Activated CD4-positive, alpha-beta T cell treated with anti-CD3 and anti-CD28 coated beads for 36 hours (primary cell): ENCODE measurements at regions not wholly inside any gene's neighbourhood (a gene's known extent, or its start where the extent isn't known, plus 50 kb on each side); places are given as distances from the start of the nearest gene placed in this dataset.
"Not testable (repeated sequence)": the region's sequence is repeated elsewhere in the genome, so short reads cannot be mapped to it uniquely, and the experiment has no call there.

ENCODE experiments used
- ATAC-seq: fragments of 200-7000 bp; cut with Tn5 transposase; one replicate; pipeline ENCODE4 v1.10.0; 2021; ENCODE audit warnings: mild to moderate bottlenecking, moderate library complexity
- CTCF ChIA-PET: fragments of 350-600 bp; sonication (Branson Sonifier 250); formaldehyde crosslinking; loops from one replicate; lab custom pipeline; 2021; ENCODE audit warnings: antibody characterized with exemption; lab: Charles Lee
- POLR2A ChIA-PET: fragments of 350-600 bp; sonication (Branson Sonifier 250); formaldehyde crosslinking; loops from one replicate; lab custom pipeline; 2021; ENCODE audit warnings: antibody characterized with exemption, inconsistent platforms; lab: Charles Lee
- DNase-seq: peaks from one replicate; pipeline ENCODE4 v3.0.0-alpha.2; 2020
- H3K27ac Mint-ChIP-seq: one replicate; pipeline ENCODE4 v1.8.0; 2021; ENCODE audit warnings: mixed read lengths
- H3K27me3 Mint-ChIP-seq: one replicate; pipeline ENCODE4 v1.8.0; 2021; ENCODE audit warnings: mixed read lengths
- H3K36me3 Mint-ChIP-seq: one replicate; pipeline ENCODE4 v1.8.0; 2021; ENCODE audit warnings: low read depth, mixed read lengths
- H3K4me1 Mint-ChIP-seq: one replicate; pipeline ENCODE4 v1.8.0; 2021; ENCODE audit warnings: mixed read lengths
- H3K4me3 Mint-ChIP-seq: one replicate; pipeline ENCODE4 v1.8.0; 2021; ENCODE audit warnings: mild to moderate bottlenecking, moderate library complexity, mixed read lengths
- H3K9me3 Mint-ChIP-seq: one replicate; pipeline ENCODE4 v1.8.0; 2021; ENCODE audit warnings: low read depth, mixed read lengths
- intact Hi-C, 2 experiments: fragments of 100-400 bp; cut with DNase I in 1 of 2; cut with micrococcal nuclease in 1 of 2; formaldehyde crosslinking; loops; one replicate each; pipeline versions ENCODE4 v1.14.2 to v1.15.1; 2022 to 2024; cut with DNase I, micrococcal nuclease

DNA sequence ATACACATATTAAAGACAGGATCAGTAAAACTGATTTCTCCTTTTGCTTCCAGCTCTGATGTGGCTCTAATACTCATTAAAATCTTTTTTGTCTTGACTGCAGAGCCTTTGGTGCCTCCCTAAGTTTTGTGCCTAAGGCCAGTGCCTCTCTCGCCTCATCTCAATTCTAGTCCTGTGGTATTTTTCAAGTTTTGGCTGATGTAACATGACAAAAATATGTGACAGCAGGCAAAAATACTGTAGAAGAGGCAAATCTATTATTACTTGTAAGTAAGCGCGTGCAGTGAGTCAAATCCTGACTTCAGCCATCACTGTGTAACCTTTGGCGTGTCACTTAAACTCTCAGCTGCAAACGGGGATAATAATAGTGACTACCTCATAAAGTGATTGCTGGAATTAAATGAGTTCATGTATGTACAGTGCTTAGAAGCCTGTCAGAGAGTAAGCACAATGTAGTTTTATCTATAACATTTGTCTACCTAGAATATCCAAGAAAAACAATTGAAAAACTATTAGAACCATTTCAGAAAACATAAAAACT, 74.0 kb downstream of the MAB21L3 start:
- intact Hi-C loops: no loop called here
- peaks cover 2% of the 10 kb centered on the region for H3K27me3 Mint-ChIP-seq
- CTCF ChIA-PET: interaction anchor here (0.5 to 1.3 kb wide), 4 partner anchors 9 to 201 kb away, joined by 3 to 6 read pairs (median 3); no protein-coding TSS in a partner anchor
- ATAC-seq: no peak
- no peaks in the 10 kb centered on the region for H3K4me1 Mint-ChIP-seq
- H3K9me3 Mint-ChIP-seq: no peaks in the 10 kb centered on the region
- DNase-seq: no peak
- POLR2A ChIA-PET: no interaction called here
- no peaks in the 10 kb centered on the region for H3K36me3 Mint-ChIP-seq
- H3K4me3 Mint-ChIP-seq: no peak overlapping the region
- no peak overlapping the region for H3K27ac Mint-ChIP-seq

DNA sequence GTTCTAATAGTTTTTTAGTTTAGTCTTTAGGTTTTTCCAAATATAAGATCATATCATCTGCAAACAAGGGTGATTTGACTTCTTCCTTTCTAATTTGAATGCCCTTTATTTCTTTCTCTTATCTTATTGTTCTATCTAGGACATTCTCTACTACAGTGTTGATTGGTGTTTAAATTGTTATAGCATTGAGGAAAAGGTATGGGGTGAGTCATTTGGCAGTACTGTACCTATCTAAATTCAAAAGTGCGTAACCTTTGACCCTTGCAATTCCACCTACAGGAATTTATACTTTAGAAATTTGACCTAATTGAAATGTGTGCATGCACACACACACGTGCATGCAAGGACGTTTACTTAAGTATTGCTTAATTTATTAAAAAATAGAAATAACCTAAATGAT, 78.3 kb downstream of the MAB21L3 start:
- H3K36me3 Mint-ChIP-seq: no peaks in the 10 kb centered on the region
- no peak overlapping the region for H3K4me3 Mint-ChIP-seq
- no peak overlapping the region for H3K27ac Mint-ChIP-seq
- ATAC-seq (no peak), DNase-seq (no peak)
- peaks cover 3% of the 10 kb centered on the region for H3K4me1 Mint-ChIP-seq
- intact Hi-C loops: no loop called here
- H3K27me3 Mint-ChIP-seq: peaks cover 8% of the 10 kb centered on the region
- H3K9me3 Mint-ChIP-seq: no peaks in the 10 kb centered on the region
- ChIA-PET CTCF (no interaction called here), POLR2A (no interaction called here)

DNA sequence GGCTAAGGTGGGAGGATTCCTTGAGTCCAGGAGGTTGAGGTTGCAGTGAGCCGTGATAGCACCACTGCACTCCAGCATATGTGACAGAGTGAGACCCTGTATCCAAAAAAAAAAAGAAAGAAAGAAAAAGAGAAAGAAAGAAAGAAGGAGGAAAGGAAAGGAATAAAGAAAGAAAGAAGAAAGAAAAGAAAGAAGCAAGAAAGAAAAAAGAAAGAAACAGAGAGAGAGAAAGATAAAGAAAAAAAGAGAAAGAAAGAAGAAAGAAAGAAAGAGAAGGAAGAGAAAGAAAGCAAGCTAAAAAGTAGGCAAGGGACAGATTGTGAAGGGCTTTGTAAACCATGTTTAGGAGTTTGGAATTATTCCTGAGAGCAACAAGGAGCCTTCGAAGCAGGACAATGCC, 80.1 kb downstream of the MAB21L3 start:
- Mint-ChIP-seq H3K27ac (no peak overlapping the region), H3K36me3 (no peaks in the 10 kb centered on the region), H3K4me1 (peaks cover 5% of the 10 kb centered on the region), H3K27me3 (peaks cover 8% of the 10 kb centered on the region), H3K9me3 (no peaks in the 10 kb centered on the region), H3K4me3 (no peak overlapping the region)
- ATAC-seq (no peak), DNase-seq (no peak)
- intact Hi-C loops: no loop called here
- POLR2A ChIA-PET: no interaction called here
- CTCF ChIA-PET: interaction anchor here (0.6 to 1.9 kb wide), 4 partner anchors 11 to 22 kb away, joined by 3 to 5 read pairs (median 3); no protein-coding TSS in a partner anchor

DNA sequence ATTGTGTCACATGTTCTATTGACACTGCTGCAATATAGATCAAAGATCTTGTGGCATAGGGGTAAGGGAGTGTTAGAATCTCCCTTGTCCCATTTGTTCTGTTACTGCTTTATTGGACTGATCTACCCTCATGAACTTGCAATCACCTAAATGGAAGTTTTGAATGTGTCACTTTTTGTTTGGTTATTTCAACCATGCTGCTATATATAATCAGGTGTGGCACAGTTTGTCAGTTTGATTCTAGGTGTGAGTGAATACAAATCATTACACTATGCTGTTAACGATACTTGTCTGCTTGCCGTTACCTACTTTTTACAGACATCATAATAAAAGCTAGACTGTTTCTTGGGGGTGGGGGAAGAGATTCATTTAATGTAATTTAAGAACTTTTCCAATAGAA, 82.6 kb downstream of the MAB21L3 start:
- H3K27me3 Mint-ChIP-seq: peaks cover 8% of the 10 kb centered on the region
- H3K4me3 Mint-ChIP-seq: no peak overlapping the region
- no peak for DNase-seq
- no peaks in the 10 kb centered on the region for H3K9me3 Mint-ChIP-seq
- no peak for ATAC-seq
- H3K4me1 Mint-ChIP-seq: peaks cover 5% of the 10 kb centered on the region
- no peak overlapping the region for H3K27ac Mint-ChIP-seq
- H3K36me3 Mint-ChIP-seq: no peaks in the 10 kb centered on the region
- intact Hi-C loops: no loop called here
- ChIA-PET CTCF (interaction anchor here (0.7 to 1.4 kb wide), 7 partner anchors 9 to 305 kb away, joined by 3 to 6 read pairs (median 5); no protein-coding TSS in a partner anchor), POLR2A (no interaction called here)

DNA sequence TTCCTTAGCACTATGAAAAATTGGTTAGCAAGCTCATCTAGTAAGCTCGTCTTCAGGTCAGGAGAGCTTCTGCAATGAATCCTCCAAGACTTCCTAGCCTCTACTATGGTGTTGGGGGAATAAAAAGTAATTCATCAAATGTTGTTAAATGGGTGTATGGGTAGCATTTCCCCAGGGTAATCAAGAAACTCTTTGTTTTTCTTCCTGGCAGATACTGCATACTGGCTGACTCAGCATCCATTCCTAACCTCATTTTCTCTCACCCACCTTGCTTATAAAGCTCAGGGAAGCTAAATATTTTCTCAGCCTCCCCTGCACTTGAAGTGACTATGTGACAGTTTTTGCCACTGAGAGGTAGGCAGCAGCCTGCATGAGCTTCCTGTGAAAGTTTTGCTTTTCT, 83.4 kb downstream of the MAB21L3 start:
- Mint-ChIP-seq H3K4me1 (peaks cover 5% of the 10 kb centered on the region), H3K36me3 (no peaks in the 10 kb centered on the region), H3K27me3 (peaks cover 8% of the 10 kb centered on the region), H3K27ac (no peak overlapping the region), H3K4me3 (no peak overlapping the region), H3K9me3 (no peaks in the 10 kb centered on the region)
- intact Hi-C loops: no loop called here
- ChIA-PET POLR2A (no interaction called here), CTCF (interaction anchor here (0.9 to 1.4 kb wide), 7 partner anchors 10 to 291 kb away, joined by 3 to 6 read pairs (median 5); no protein-coding TSS in a partner anchor)
- DNase-seq (no peak), ATAC-seq (no peak)

DNA sequence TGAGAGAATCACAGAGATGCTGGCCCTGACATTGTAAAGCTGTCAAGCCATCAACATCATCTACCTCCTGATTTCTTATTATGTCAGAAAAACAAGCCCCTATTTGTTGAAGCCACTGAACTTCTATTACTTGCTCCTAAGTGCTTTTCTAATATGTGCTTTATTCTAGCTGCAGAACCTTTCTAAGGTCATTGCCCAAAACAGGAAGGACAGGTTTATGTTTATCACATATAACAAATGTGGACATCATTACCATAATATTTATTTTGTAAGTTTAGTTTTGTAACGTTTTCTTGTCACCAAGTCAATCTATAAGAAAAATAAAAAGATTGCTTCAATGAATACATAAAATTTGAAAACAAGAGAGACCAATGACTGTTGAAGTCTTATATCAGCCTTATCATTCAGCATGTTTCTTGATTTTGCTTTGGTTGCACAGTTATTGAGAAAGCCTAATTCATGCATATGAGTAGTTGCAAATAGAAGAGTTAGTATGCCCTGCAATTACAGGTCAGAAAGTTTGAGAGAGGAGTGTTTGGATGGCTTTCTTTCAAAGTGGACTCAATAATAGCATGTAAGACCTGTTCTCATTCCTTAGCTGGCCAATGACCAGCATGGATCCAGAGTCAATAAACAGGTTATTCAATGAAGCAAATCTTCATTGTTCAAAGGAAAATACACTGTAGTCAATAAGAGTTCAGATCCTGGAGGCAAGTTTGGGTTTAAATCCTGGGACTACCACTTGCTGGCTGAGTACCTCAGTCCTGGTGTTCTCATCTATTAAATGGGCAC, 84.1 kb downstream of the MAB21L3 start:
- Mint-ChIP-seq H3K27ac (no peak overlapping the region), H3K4me3 (no peak overlapping the region), H3K36me3 (no peaks in the 10 kb centered on the region), H3K27me3 (peaks cover 8% of the 10 kb centered on the region), H3K4me1 (peaks cover 5% of the 10 kb centered on the region), H3K9me3 (no peaks in the 10 kb centered on the region)
- ATAC-seq (no peak), DNase-seq (no peak)
- ChIA-PET POLR2A (no interaction called here), CTCF (interaction anchor here (0.9 to 1.4 kb wide), 5 partner anchors 11 to 56 kb away, joined by 3 to 5 read pairs (median 3); no protein-coding TSS in a partner anchor)
- intact Hi-C loops: no loop called here

DNA sequence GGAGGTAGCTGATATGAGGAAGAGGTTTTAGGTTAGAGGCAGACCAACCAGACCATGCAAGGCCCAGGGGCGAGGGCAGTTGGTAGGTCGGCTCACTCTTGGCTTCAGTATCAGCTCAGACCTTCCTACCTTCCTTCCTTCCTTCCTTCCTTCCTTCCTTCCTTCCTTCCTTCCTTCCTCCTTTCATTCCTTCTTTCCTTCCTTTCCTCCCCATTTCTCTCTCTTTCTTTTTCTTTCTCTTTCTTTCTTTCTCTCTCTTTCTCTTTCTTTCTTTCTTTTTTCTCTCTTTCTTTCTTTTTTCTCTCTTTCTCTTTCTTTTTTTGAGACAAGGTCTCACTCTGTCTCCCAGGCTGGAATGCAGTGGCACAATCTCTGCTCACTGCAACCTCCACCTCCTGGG, 89.1 kb downstream of the MAB21L3 start:
- H3K27me3 Mint-ChIP-seq, H3K27ac Mint-ChIP-seq, intact Hi-C loops, H3K36me3 Mint-ChIP-seq, POLR2A ChIA-PET, H3K9me3 Mint-ChIP-seq, ATAC-seq, H3K4me3 Mint-ChIP-seq, H3K4me1 Mint-ChIP-seq, DNase-seq: not testable (repeated sequence)
- CTCF ChIA-PET: interaction anchor here (0.6 kb wide), 1 partner anchor 48 kb away, joined by 3 read pairs; no protein-coding TSS in a partner anchor

DNA sequence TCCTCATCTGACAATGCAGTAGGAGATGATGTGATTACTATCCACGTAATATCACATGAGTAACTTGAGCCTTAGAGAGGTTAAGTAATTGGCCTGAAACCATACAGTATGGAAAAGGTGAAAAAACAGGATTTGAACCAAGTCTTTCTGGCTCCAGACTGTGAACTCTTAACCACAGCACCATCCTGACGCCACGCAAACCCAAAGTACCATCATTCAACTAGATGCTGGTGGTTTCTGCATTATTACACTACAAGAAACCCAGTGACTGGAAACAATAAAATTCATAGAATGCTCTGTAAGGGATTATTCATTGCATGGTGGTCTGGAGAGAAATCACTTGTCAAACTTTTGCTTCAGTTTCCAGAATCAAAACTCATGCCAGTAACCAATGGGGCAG, 90.7 kb downstream of the MAB21L3 start:
- CTCF ChIA-PET: no interaction called here
- H3K36me3 Mint-ChIP-seq: no peaks in the 10 kb centered on the region
- no peak for ATAC-seq
- H3K4me3 Mint-ChIP-seq: no peak overlapping the region
- intact Hi-C loops: no loop called here
- H3K27me3 Mint-ChIP-seq: peaks cover 9% of the 10 kb centered on the region
- H3K4me1 Mint-ChIP-seq: no peaks in the 10 kb centered on the region
- no peak for DNase-seq
- no peak overlapping the region for H3K27ac Mint-ChIP-seq
- POLR2A ChIA-PET: no interaction called here
- H3K9me3 Mint-ChIP-seq: no peaks in the 10 kb centered on the region

DNA sequence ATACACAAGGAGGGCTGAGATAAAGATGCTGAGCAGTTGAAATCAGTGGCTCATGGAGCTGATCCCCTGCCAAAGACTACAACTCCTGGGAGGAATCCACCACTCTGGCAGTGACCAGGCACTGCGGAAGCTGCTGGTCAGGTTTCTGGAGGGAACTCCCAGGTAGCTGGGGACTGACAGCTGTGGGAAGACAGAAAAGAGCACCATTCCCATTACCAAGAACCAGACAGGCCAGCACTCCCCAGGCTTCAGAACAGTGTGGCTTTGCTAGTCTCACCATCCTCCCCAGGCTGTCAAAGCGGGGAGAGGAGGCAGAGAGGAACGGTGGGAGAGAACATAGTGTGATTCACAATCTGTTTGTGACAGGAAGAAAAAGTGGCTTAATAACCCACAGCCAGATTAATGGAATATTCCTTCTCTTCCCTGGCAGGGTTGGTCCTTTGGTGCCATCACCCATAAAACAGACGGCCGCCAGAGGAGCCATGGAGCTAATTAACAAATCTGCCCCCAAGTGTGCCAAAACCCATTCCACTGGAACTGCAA, 92.1 kb downstream of the MAB21L3 start:
- intact Hi-C loops: no loop called here
- H3K27ac Mint-ChIP-seq: no peak overlapping the region
- H3K27me3 Mint-ChIP-seq: peaks cover 9% of the 10 kb centered on the region
- ChIA-PET POLR2A (no interaction called here), CTCF (no interaction called here)
- ATAC-seq (no peak), DNase-seq (no peak)
- no peaks in the 10 kb centered on the region for H3K36me3 Mint-ChIP-seq
- no peak overlapping the region for H3K4me3 Mint-ChIP-seq
- H3K9me3 Mint-ChIP-seq: no peaks in the 10 kb centered on the region
- no peaks in the 10 kb centered on the region for H3K4me1 Mint-ChIP-seq

DNA sequence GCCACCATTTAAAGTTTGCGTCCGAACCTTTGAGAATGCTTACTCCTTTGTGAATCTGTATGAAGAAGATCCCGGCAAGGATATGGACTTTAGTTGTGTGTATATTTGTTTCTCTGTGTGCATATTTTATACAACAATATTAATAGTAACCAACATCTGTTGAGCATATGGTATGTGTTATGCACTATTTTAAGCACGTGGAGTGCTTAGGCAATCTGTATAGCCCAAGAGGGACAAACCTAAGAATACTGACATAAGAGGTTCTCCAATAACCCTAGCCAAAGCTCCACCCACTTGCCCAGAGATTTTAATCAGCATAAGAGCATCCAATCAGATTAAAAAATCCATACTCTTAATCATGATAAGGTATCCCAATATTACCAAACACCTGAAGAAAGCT, 92.7 kb downstream of the MAB21L3 start:
- no peaks in the 10 kb centered on the region for H3K9me3 Mint-ChIP-seq
- intact Hi-C loops: no loop called here
- no peaks in the 10 kb centered on the region for H3K4me1 Mint-ChIP-seq
- no peak overlapping the region for H3K27ac Mint-ChIP-seq
- no peaks in the 10 kb centered on the region for H3K36me3 Mint-ChIP-seq
- H3K27me3 Mint-ChIP-seq: peaks cover 9% of the 10 kb centered on the region
- no peak for DNase-seq
- POLR2A ChIA-PET: no interaction called here
- CTCF ChIA-PET: no interaction called here
- no peak for ATAC-seq
- no peak overlapping the region for H3K4me3 Mint-ChIP-seq

DNA sequence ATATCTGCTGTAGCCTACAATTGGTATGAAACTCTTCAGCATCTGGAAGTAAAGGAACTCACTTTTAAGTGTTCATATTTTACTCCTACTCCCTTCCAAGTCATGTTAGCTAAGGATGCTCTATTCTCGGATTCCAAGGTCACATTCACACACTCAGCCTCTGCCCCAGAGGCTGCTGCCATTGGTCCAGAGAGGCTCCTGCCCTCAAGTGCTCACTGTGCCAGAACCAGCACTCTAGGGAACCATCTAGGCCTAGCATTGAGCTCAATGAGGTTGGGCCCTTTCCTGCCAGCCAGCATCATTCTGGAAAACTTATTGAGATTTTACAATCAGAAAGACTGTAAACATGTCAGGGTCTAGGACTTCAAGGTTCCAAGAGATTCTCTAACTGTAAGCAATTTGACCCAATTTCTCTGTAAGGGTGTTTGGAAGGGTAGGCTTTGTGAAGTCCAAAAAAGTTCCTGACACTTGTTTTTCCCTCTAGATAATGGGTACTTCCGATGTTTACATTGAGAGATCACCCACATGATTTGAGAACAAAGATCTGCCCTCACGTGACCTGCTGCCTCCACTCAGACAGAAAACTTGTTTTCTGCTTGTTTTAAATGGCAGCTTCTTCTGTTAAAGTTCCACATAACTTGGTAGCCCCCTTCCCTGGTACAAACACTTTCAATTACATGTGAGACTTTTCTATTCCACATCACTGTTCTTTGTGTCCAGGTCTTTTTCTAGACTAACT, 94.9 kb downstream of the MAB21L3 start:
- Mint-ChIP-seq H3K27ac (no peak overlapping the region), H3K9me3 (no peaks in the 10 kb centered on the region), H3K36me3 (no peaks in the 10 kb centered on the region), H3K4me1 (no peaks in the 10 kb centered on the region), H3K4me3 (no peak overlapping the region), H3K27me3 (peaks cover 6% of the 10 kb centered on the region)
- ChIA-PET POLR2A (no interaction called here), CTCF (interaction anchor here (1.1 kb wide), 1 partner anchor 11 kb away, joined by 3 read pairs; no protein-coding TSS in a partner anchor)
- DNase-seq (no peak), ATAC-seq (no peak)
- intact Hi-C loops: no loop called here
